Erythroblast (primary cell): ENCODE measurements at regions not wholly inside any gene's neighbourhood (a gene's known extent, or its start where the extent isn't known, plus 50 kb on each side); places are given as distances from the start of the nearest gene placed in this dataset.

Experiments used
- DNase-seq, 2 experiments: peaks; one replicate each; lab custom pipeline; 2025; lab: John Stamatoyannopoulos, UW
- GATA1 ChIP-seq: IDR thresholded peaks from 2 replicates; pipeline ENCODE4 v1.6.1; 2011; ENCODE audit warnings: low read depth, mild to moderate bottlenecking, control low read depth, low read length, moderate library complexity
- POLR2A ChIP-seq: IDR thresholded peaks from 2 replicates; pipeline ENCODE4 v1.6.1; 2011; ENCODE audit warnings: mild to moderate bottlenecking, low read length

DNA sequence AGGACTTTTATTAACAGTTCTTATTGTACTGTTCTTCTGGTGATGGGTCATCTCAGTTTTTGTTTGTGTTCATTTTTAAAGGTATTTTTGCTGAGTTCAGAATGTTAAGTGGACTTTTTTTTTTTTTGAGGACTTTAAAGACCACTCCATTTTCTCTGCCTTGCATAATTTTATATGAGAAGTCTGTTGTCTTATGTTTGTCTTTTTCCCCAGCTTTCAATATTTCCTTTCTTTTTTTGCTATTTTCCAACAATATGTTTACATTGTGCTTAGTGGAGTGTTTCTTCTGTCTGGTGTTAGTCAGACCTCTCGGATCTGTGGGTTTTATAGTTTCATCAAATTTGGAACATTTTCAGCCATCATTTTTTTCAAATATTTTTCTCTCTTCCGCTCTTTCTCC is 290.0 kb upstream of the TNRC6C start:
- no peak for DNase-seq
- no peak for TF ChIP-seq POLR2A
- no peak for TF ChIP-seq GATA1

DNA sequence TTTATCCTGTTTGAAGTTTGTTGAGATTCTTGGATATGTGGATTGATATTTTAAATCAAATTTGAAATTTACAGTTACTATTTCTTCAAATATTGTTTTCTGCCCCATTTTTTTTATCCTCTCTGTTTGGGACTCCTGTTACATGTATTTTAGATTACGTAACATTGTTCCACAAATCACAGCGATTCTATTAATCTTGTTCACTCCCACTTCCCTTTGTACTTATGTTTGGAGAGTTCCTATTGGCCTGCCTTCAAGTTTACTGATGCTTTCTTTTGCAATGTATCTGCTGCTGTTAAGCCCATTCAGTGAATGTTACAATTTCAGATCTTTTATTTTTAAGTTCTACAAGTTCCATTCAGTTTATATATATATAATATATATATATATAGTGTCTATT is 288.3 kb upstream of the TNRC6C start:
- DNase-seq = no peak
- TF ChIP-seq POLR2A (no peak), GATA1 (no peak)

DNA sequence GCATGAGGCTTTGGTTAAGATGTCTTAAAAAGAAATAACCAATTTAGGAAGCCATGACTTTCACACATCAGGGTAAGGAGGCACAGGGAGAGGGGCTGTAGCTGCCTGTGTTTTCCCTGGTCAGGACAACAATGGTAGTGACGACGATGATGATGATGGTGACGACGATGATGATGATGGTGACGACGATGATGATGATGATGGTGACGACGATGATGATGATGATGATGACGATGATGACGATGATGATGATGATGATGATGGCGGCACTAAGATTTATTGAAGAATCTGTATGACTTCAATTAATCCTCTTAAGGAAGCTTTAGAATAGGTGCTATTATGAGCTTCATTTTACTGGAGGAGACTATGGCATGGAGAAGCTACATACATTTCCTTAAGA is 284.1 kb upstream of the TNRC6C start:
- TF ChIP-seq POLR2A (no peak), GATA1 (no peak)
- DNase-seq = no peak

DNA sequence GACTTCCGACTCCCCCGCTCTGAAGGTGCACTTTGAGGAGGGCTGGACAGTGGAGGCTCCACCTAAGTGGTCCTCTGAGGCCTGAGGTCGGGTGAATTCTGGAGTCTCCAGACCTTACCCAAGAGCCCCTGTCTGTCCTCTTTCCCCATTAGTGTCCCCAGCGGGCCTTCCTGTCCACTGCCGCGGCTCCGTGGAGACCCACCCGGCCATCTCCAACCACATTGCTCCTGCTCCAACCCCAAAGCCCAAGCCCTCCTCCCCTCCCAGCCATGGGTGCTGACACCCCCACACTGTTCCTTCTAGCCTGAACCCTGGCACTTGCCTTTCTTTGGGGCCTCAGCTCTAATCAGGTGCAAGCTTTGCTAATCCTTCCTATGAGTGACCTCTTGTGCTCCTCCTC is 283.1 kb upstream of the TNRC6C start:
- no peak for TF ChIP-seq POLR2A
- no peak for TF ChIP-seq GATA1
- DNase-seq = no peak

DNA sequence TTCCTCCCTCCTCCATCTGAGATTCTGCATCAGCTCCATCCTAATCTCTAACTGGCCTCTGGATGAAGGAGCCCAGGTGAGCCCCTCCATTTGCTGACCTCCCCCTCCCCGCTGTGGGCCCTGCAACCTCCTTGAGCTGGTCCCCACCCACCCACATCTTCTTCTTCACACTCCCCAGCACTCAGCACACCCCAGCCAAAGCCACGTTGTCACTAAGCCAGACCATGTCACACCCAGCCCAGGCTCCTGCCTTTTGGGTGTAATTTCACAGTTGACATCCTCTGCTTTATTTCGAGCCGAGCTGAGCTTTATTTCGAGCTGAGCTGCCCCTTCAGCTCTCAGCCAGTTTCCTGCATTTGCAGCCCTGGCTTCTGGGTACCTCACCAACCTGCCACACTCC is 282.7 kb upstream of the TNRC6C start:
- no peak for DNase-seq
- no peak for TF ChIP-seq POLR2A
- no peak for TF ChIP-seq GATA1

DNA sequence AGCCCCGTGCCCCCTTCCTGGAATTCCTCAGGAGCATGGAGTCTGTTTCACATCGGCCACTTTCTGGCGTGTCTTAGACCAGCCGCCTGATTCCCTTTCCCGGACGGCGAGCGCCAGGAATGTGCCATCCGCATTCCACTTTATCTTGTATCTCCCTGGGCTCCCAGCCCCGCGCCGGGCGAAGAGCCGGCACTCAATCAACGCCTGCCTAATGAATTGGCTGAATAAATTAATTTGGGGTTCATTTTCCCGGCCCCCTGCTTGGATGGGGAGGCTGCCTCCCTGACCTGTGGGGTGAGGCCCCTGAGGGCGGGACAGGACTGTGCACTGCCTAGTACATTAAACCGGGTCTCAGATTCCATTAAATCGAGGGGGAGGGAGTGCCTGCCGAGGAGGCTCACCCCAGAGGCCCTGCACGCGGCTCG is 282.3 kb upstream of the TNRC6C start:
- TF ChIP-seq POLR2A = no peak
- no peak for DNase-seq

DNA sequence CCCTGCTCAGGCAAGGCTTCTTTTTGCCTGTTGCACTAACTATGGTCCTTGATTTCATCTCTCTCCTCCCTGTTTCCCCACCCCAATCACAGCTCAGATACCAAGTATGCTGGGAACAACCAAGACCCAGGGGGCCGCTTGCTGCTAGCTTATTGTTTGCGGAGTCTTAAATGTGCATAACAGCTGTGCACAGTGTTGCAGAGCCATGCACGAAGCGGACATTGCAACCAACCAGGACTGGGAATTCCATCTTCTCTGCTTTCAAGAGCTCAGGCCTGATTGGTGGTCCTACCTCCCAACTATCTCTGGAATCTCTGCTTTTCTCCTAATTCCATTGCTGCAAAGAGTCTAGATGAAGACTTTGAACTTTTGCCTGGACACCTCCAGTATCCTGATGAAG is 281.3 kb upstream of the TNRC6C start:
- no peak for DNase-seq
- TF ChIP-seq GATA1 (no peak), POLR2A (no peak)

DNA sequence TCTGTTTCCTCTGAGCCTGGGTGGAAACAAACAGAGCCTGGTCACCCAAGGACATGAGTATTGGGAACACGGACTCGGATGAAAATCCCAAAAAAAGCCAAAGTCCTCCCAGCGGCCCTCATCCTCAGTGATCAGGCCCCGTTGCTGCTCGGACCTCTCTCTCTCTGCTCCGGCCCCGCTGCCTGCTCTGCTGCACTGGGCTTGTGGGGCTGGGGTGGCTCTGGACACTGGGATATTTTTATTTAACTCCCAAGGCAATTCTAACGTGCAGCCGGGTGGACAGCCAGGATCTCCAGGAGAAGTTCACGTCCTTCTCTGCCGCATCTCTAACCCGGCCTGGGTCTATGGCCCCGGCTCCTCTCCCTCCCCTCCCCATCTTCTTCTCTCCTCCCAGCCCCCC is 280.9 kb upstream of the TNRC6C start:
- no peak for DNase-seq
- TF ChIP-seq GATA1 = no peak

DNA sequence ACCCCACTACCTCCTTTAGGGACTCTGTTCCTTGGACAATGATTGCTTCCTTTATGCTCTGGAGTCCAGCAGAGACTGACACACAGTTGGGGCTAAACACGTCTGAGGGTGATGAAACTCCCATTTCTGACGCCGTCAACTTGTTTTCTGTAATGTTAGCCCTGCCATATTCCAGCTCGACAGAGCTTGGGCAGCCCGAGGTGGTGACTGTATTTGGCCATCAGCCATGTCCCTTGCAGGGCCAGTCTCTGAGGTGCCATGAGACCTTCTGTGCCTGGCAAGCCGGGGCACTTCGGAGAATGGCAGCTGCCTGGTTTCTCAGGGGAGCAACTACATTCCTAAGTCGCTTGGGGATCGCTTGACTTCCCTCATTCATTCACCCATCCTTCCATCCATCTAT is 278.9 kb upstream of the TNRC6C start:
- DNase-seq = no peak

DNA sequence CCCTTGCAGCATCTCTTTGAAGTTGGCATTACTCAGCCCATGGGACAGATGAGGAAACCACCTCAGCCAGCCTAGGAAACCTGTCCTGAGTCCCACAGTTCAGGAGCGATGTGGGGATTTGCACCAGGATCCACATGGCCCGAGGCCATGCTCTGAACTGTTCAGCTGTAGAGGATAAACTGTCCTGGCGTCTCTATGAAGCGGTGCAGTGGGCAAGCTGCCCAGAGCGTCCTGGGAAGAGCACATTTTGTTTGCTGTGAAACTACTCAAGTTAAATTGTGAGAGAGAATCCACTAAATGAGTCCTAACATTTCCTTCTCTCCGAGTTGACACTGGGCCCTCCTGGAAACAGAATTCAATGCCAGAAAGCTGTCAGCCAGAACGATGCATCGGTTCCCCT is 276.6 kb upstream of the TNRC6C start:
- DNase-seq = no peak
- TF ChIP-seq POLR2A = no peak

More for the DNA sequence above, 278.9 kb upstream of the TNRC6C start:
- TF ChIP-seq POLR2A = no peak
- no peak for TF ChIP-seq GATA1

DNA sequence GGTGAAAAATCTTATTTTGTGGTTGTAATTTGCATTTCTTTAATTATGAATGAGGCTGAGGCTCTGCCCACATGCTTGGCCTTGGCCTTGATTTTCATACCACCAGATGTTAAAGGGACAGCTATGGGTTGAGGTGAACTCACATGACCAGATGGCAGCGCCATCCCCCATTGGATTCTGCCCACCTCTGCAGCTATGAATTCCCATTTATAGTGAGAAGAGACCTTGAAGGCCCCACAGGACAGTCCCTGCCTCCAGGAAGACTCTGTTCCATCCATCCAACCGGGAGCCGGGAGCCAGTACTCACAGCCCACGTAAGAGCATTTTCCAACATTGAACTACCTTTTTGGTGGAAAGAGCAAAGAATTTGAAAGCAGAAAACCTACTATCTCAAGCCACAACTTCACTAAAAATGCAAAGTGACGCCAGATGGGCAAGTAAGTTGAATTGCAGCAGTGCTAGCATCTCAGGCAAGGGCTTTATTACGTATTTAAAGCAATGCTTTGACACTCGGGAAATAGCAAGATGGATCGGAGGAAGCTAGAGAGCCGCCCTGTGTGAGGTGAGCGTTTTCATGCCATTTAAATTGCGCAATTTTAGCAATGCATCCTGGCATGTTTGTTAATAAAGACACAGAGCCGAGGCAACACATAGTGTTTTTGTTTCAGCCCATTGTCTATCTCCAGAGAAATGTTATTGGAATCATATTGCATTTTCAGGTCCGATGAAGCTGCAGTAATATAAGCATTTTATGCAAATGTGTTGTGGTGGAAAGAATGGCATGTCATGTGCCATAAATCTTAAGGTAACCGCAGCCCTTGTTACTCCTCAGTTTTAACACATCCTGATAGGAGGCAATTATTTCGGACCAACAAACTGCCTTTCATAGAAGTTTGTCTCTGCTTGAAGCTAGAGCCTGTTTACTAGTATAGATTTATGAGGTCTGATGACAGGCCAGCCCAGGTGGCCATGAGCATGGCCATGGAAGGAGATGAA is 273.4 kb upstream of the TNRC6C start:
- TF ChIP-seq POLR2A = no peak
- no peak for TF ChIP-seq GATA1
- DNase-seq = no peak

DNA sequence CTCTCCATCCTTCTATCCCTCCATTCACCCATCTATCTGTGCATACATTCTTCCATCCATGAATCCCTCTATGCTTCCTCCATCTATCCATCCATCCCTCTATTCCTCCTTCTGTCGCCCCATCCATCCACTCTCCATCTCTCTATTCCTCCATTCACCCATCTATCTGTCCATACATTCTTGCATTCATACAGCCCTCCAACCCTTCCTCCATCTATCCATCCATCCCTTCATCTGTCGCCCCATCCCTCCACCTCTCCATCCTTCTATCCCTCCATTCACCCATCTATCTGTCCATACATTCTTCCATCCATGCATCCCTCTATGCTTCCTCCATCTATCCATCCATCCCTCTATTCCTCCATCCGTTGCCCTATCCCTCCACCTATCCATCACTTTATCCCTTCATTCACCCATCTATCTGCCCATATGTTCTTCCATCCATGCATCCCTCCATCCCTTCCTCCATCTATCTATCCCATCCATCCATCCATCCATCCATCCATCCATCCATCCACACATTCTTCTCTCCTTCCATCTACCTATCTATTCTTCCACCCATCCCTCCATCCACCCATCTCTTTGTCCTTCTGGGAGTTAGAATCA is 272.5 kb upstream of the TNRC6C start:
- no peak for DNase-seq
- TF ChIP-seq GATA1 (no peak), POLR2A (no peak)

DNA sequence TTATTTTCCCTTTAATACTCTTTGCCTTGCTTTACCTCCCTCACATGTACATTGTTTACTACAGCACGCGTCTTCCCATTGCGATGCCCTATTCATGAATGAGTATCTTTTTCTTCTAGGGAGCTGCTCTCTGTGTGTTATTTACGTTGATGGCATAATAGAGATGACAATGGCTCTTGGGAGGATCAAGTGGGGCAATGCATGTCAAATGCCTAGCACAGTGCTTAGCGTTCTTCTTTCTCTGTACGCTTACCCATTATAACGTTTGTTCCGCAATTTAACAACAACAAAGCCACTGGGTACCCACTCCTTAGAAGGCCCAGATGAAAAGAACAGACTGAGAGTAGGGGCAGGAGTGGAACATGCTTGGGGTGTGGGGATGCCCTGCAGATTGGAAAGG is 271.6 kb upstream of the TNRC6C start:
- no peak for DNase-seq
- TF ChIP-seq POLR2A (no peak), GATA1 (no peak)

DNA sequence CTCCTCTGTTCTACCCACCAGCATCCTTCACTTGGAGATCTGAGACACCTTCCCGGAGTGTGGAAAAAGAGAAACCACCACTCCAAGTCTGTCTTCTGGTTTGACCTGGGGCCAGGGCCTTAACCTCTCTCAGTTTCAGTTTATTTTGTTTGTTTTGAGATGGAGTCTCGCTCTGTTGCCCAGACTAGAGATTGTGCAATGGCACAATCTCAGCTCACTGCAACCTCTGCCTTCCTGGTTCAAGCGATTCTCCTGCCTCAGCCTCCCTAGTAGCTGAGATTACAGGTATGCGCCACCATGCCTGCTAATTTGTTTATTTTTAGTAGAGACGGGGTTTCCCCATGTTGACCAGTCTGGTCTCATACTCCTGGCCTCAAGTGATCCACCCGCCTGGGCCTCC is 271.1 kb upstream of the TNRC6C start:
- DNase-seq = no peak
- TF ChIP-seq GATA1 = no peak

DNA sequence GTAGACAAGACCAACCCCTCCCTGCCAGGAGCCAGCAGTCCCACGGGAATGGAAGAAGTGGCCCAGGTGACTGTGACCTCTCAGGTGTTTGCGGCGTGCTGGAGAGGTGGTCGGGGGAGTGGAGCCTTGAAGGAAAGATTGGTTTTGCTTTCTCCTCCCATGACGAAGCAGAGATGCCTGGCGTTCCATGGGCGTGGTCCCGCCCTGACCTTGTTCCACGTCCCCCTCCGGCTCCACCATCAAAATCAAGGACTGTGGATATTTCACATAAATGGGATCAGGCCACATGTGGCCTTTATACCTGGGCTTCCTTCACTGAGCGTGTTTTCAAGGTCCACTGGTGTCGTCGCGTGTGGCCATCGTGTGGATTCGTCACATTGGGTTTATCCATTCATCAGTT is 270.6 kb upstream of the TNRC6C start:
- TF ChIP-seq POLR2A (no peak), GATA1 (no peak)
- DNase-seq = no peak

DNA sequence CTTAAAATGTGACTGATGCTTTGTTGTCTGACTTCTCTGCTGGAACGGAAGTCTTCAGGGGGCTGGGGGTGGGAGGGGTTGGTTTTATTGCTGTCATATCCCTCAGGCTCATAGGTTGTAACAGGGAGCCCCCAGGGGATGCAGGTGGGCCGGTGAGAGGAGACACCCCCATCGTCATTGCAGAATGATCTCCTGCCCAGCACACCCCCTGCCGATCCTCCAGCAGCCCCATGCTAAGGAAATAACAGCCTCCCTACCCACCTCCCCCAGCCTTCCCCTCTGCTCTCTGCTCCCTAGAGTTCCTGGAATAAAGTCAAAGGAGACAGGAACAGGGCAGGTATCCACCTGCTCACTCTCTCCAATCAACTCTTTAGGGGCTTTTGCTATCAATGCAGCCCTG is 270.1 kb upstream of the TNRC6C start:
- no peak for DNase-seq
- TF ChIP-seq GATA1 (no peak), POLR2A (no peak)
